MM.1S (cell line): ENCODE measurements at regions not wholly inside any gene's neighbourhood (a gene's known extent, or its start where the extent isn't known, plus 50 kb on each side); places are given as distances from the start of the nearest gene placed in this dataset.

Experiments
- EZH2 ChIP-seq: fragments of 300-600 bp; sonication (generic); optimal IDR thresholded peaks from 2 replicates; pipeline ENCODE3; 2017; ENCODE audit warnings: low read depth, mild to moderate bottlenecking, antibody characterized with exemption, low read length, mixed read lengths
- EZH2phosphoT487 ChIP-seq: fragments of 300-600 bp; sonication (generic); IDR thresholded peaks from 2 replicates; pipeline ENCODE4 v1.6.1; 2018; ENCODE audit warnings: antibody characterized with exemption, low read length
- TF ChIP-seq, protein P1 (sequence below): fragments of 300-600 bp; sonication (generic); IDR thresholded peaks from 2 replicates; pipeline ENCODE4 v1.5.1; 2016; ENCODE audit warnings: antibody characterized with exemption, low read length, mixed read lengths

DNA sequence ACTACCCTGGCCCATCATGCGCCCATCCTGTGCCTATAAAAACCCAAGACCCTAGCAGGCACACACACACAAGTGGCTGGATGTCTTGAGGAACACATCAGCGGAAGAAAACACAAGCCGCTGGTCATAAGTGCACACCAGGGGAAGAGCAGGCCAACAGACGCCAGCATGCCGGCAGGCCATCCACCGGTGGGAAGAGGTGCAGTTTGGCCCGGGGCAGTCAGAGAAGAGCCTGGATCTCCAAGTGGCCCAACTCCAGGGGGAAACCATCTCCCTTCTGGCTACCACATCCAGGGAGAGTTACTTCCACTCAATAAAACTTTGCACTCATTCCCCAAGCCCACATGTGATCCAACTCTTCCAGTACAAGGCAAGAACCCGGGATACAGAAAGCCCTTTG is 2001.3 kb upstream of the NUDT12 start:
- TF ChIP-seq, protein P1, sequence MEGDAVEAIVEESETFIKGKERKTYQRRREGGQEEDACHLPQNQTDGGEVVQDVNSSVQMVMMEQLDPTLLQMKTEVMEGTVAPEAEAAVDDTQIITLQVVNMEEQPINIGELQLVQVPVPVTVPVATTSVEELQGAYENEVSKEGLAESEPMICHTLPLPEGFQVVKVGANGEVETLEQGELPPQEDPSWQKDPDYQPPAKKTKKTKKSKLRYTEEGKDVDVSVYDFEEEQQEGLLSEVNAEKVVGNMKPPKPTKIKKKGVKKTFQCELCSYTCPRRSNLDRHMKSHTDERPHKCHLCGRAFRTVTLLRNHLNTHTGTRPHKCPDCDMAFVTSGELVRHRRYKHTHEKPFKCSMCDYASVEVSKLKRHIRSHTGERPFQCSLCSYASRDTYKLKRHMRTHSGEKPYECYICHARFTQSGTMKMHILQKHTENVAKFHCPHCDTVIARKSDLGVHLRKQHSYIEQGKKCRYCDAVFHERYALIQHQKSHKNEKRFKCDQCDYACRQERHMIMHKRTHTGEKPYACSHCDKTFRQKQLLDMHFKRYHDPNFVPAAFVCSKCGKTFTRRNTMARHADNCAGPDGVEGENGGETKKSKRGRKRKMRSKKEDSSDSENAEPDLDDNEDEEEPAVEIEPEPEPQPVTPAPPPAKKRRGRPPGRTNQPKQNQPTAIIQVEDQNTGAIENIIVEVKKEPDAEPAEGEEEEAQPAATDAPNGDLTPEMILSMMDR: no peak
- TF ChIP-seq EZH2: no peak
- no peak for TF ChIP-seq EZH2phosphoT487
